OCI-LY3 (cell line): ENCODE measurements at regions not wholly inside any gene's neighbourhood (a gene's known extent, or its start where the extent isn't known, plus 50 kb on each side); places are given as distances from the start of the nearest gene placed in this dataset.

Source experiments
- EZH2phosphoT487 ChIP-seq: fragments of 200-600 bp; shearing (Covaris generic); IDR thresholded peaks from 2 replicates; pipeline ENCODE4 v1.6.1; 2018; ENCODE audit warnings: antibody characterized with exemption, mixed run types, low read depth
- TF ChIP-seq, protein P1 (sequence below): fragments of 200-600, 300-600 bp; sonication (generic); IDR thresholded peaks from 2 replicates; pipeline ENCODE4 v1.5.1; 2014; ENCODE audit warnings: antibody characterized with exemption, low read length, low read depth

- TF ChIP-seq, protein P1, sequence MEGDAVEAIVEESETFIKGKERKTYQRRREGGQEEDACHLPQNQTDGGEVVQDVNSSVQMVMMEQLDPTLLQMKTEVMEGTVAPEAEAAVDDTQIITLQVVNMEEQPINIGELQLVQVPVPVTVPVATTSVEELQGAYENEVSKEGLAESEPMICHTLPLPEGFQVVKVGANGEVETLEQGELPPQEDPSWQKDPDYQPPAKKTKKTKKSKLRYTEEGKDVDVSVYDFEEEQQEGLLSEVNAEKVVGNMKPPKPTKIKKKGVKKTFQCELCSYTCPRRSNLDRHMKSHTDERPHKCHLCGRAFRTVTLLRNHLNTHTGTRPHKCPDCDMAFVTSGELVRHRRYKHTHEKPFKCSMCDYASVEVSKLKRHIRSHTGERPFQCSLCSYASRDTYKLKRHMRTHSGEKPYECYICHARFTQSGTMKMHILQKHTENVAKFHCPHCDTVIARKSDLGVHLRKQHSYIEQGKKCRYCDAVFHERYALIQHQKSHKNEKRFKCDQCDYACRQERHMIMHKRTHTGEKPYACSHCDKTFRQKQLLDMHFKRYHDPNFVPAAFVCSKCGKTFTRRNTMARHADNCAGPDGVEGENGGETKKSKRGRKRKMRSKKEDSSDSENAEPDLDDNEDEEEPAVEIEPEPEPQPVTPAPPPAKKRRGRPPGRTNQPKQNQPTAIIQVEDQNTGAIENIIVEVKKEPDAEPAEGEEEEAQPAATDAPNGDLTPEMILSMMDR = no peak
- no peak for TF ChIP-seq EZH2phosphoT487
Observed at GRCh38 chr10:28796606-28797512, 119.5 kb downstream of the BAMBI start.
